HepG2 (cell line): ENCODE measurements at regions not wholly inside any gene's neighbourhood (a gene's known extent, or its start where the extent isn't known, plus 50 kb on each side); places are given as distances from the start of the nearest gene placed in this dataset.

Source experiments
- BRD4 ChIP-seq: sonication (generic); formaldehyde crosslinking; IDR thresholded peaks from 2 replicates; pipeline ENCODE4 v1.4.0; 2020; ENCODE audit warnings: missing genetic modification reagents
- CREM ChIP-seq, 2 experiments: sonication (generic) in 1 of 2; formaldehyde crosslinking in 1 of 2; IDR thresholded peaks; 2 replicates each; pipeline versions ENCODE4 v1.4.0 to v1.6.1; 2016 to 2020; ENCODE audit warnings: antibody characterized with exemption in 1 of 2, mild to moderate bottlenecking in 1 of 2, missing genetic modification reagents in 1 of 2
- ETV5 ChIP-seq: IDR thresholded peaks from 2 replicates; pipeline ENCODE4 v1.6.1; 2018; ENCODE audit warnings: missing biosample characterization, missing genetic modification reagents, inconsistent platforms, borderline replicate concordance
- HES4 ChIP-seq: sonication (generic); formaldehyde crosslinking; IDR thresholded peaks from 2 replicates; pipeline ENCODE4 v1.9.0; 2021; ENCODE audit warnings: mild to moderate bottlenecking, missing genetic modification reagents, borderline replicate concordance
- HMG20A ChIP-seq: IDR thresholded peaks from 2 replicates; pipeline ENCODE4 v1.6.1; 2016; ENCODE audit warnings: borderline replicate concordance
- ISL2 ChIP-seq: sonication (generic); formaldehyde crosslinking; IDR thresholded peaks from 2 replicates; pipeline ENCODE4 v1.5.0; 2020; ENCODE audit warnings: missing genetic modification reagents
- KLF13 ChIP-seq: sonication (generic); formaldehyde crosslinking; IDR thresholded peaks from 2 replicates; pipeline ENCODE4 v1.4.0; 2020; ENCODE audit warnings: mild to moderate bottlenecking, missing genetic modification reagents
- MYPOP ChIP-seq: sonication (generic); formaldehyde crosslinking; IDR thresholded peaks from 2 replicates; pipeline ENCODE4 v1.8.1; 2023; ENCODE audit warnings: mild to moderate bottlenecking, moderate library complexity, missing genetic modification reagents
- POLR2AphosphoS2 ChIP-seq: IDR thresholded peaks from 2 replicates; pipeline ENCODE4 v1.6.1; 2011; ENCODE audit warnings: low read depth, low read length, improper control_type of control experiment
- RCOR2 ChIP-seq: IDR thresholded peaks from 2 replicates; pipeline ENCODE4 v1.6.1; 2016; ENCODE audit warnings: missing biosample characterization, missing genetic modification reagents
- REST ChIP-seq, 2 experiments: IDR thresholded peaks; 2 replicates each; pipeline ENCODE4 v1.6.1; 2011 to 2012; ENCODE audit warnings: low read length in 2 of 2, borderline replicate concordance in 1 of 2, low read depth in 1 of 2, mild to moderate bottlenecking in 1 of 2, moderate library complexity in 1 of 2
- SOX13 ChIP-seq, 3 experiments: fragments of 450-650 bp in 1 of 3; sonication (generic) in 1 of 3; formaldehyde crosslinking in 1 of 3; IDR thresholded peaks in 2 of 3; conservative IDR thresholded peaks in 1 of 3; 2 replicates each; pipeline versions ENCODE4 v1.5.0 to v1.6.1; 2016 to 2020; ENCODE audit warnings: antibody characterized with exemption in 1 of 3, mild to moderate bottlenecking in 1 of 3, missing compliant biosample characterization in 1 of 3, missing genetic modification reagents in 1 of 3, moderate library complexity in 1 of 3
- TRAFD1 ChIP-seq: sonication (generic); formaldehyde crosslinking; IDR thresholded peaks from 2 replicates; pipeline ENCODE4 v1.5.1; 2020; ENCODE audit warnings: missing genetic modification reagents, mild to moderate bottlenecking, borderline replicate concordance
- ZBTB38 ChIP-seq: sonication (generic); formaldehyde crosslinking; IDR thresholded peaks from 2 replicates; pipeline ENCODE4 v1.5.1; 2020; ENCODE audit warnings: mild to moderate bottlenecking, missing genetic modification reagents
- ZKSCAN1 ChIP-seq: fragments of 150-350 bp; IDR thresholded peaks from 2 replicates; pipeline ENCODE4 v1.6.1; 2014; ENCODE audit warnings: low read length
- ZNF160 ChIP-seq: sonication (generic); formaldehyde crosslinking; IDR thresholded peaks from 2 replicates; pipeline ENCODE4 v1.8.0; 2022; ENCODE audit warnings: mild to moderate bottlenecking, inconsistent platforms, missing genetic modification reagents
- ZNF510 ChIP-seq: sonication (generic); formaldehyde crosslinking; IDR thresholded peaks from 2 replicates; pipeline ENCODE4 v1.4.0; 2020; ENCODE audit warnings: low read depth, mild to moderate bottlenecking, missing genetic modification reagents
- ZNF616 ChIP-seq: sonication (generic); formaldehyde crosslinking; IDR thresholded peaks from 2 replicates; pipeline ENCODE4 v1.5.0; 2020; ENCODE audit warnings: low read depth, mild to moderate bottlenecking, missing genetic modification reagents
- ZNF781 ChIP-seq: sonication (generic); formaldehyde crosslinking; IDR thresholded peaks from 2 replicates; pipeline ENCODE4 v1.5.1; 2020; ENCODE audit warnings: borderline replicate concordance, mild to moderate bottlenecking, missing genetic modification reagents; ENCODE audit errors: not compliant biosample characterization
- ZNF800 ChIP-seq: sonication (generic); formaldehyde crosslinking; IDR thresholded peaks from 2 replicates; pipeline ENCODE4 v1.4.0; 2020; ENCODE audit warnings: missing genetic modification reagents
- ZNF879 ChIP-seq: sonication (generic); formaldehyde crosslinking; IDR thresholded peaks from 2 replicates; pipeline ENCODE4 v1.8.1; 2023; ENCODE audit warnings: missing genetic modification reagents

GRCh38 chr3:146655333-146655996 lies 50.3 kb upstream of the PLSCR5 start (continued):
- TF ChIP-seq REST (IDR thresholded peaks at IDR 0.05; ENCODE audit: borderline replicate concordance in 1 of 2, low read depth in 1 of 2, low read length in 2 of 2) (peak in 1 of 2 experiments; percentile 67; a peak in 1 of 4 replicates), RCOR2 (peak; percentile 25; the same call in 1 of the 2 replicates), ZNF616 (CRISPR knock-in tag) (no peak), ZKSCAN1 (no peak), ZBTB38 (no peak), KLF13 (CRISPR knock-in tag) (no peak), ZNF879 (no peak), BRD4 (CRISPR knock-in tag) (no peak), ISL2 (CRISPR knock-in tag) (peak; percentile 91), ZNF781 (CRISPR knock-in tag) (no peak), ETV5 (CRISPR knock-in tag) (peak; percentile 73; the same call in 1 of the 2 replicates), MYPOP (CRISPR knock-in tag) (no peak), CREM (IDR thresholded peaks at IDR 0.05) (peak; percentile 91), CREM (CRISPR knock-in tag; IDR thresholded peaks at IDR 0.05) (no peak), ZNF800 (CRISPR knock-in tag) (no peak), HMG20A (CRISPR knock-in tag) (peak; percentile 94), HES4 (CRISPR knock-in tag) (no peak), POLR2AphosphoS2 (no peak), TRAFD1 (CRISPR knock-in tag) (no peak), ZNF160 (0 out of 2 replicates have a peak, but pooled peaks have one; percentile 31), SOX13 (IDR thresholded peaks at IDR 0.05) (peak; percentile 70; the same call in 1 of the 2 replicates), SOX13 (CRISPR knock-in tag; conservative IDR thresholded peaks at IDR 0.05 in 1 of 2, IDR thresholded peaks at IDR 0.05 in 1 of 2) (peak in 1 of 2 experiments; percentile 80; a peak in 2 of 4 replicates), ZNF510 (CRISPR knock-in tag) (no peak)
